HCT116 (cell line): ENCODE measurements at regions not wholly inside any gene's neighbourhood (a gene's known extent, or its start where the extent isn't known, plus 50 kb on each side); places are given as distances from the start of the nearest gene placed in this dataset.
A peak's percentile ranks its signal among the peaks of the same experiment; 100 is the strongest.

Experiments
- ATAC-seq: fragments of 200-7000 bp; cut with Tn5 transposase; 2 replicates; pipeline ENCODE4 v1.9.1; 2020; ENCODE audit warnings: mild to moderate bottlenecking, moderate library complexity
- BruUV-seq: library from RNA; stranded (reverse); fragments of 400-500 nt; replicated peaks from 2 replicates; lab custom pipeline; 2021; lab: Mats Ljungman, UMichigan
- CTCF ChIA-PET: fragments of 300-600 bp; sonication (Branson Sonifier 250); formaldehyde crosslinking; loops from one replicate; lab custom pipeline; 2021; ENCODE audit warnings: antibody characterized with exemption; lab: Charles Lee
- POLR2A ChIA-PET: fragments of 300-600, 350-600 bp; sonication (Branson Sonifier 250); formaldehyde crosslinking; loops from one replicate; lab custom pipeline; 2021; ENCODE audit warnings: antibody characterized with exemption; lab: Charles Lee
- RAD21 ChIA-PET, 2 experiments: fragments of 300-600 bp; sonication (Branson Sonifier 250); formaldehyde crosslinking; loops; one replicate each; lab custom pipeline; 2023; ENCODE audit warnings: low total read pairs in 2 of 2; ENCODE audit not compliant: uncharacterized antibody in 2 of 2, unreplicated experiment in 2 of 2, low non-redundant PET in 1 of 2; lab: Charles Lee
- DNase-seq: peaks from one replicate; pipeline ENCODE4 v3.0.0-alpha.2; 2010; ENCODE audit warnings: low read depth, low spot score
- H2AFZ ChIP-seq: fragments of 200-600 bp; shearing (Covaris generic), sonication (generic); 2 replicates; pipeline ENCODE4 v1.6.1; 2017; ENCODE audit warnings: low read depth, mixed run types, mixed read lengths, antibody characterized with exemption, low read length; ENCODE audit not compliant: poor library complexity, severe bottlenecking
- H3K27ac ChIP-seq: 2 replicates; pipeline ENCODE4 v1.5.1; 2012; ENCODE audit warnings: low read depth, low read length
- H3K27me3 ChIP-seq: fragments of 200-600 bp; sonication (generic); 2 replicates; pipeline ENCODE4 v1.6.1; 2016; ENCODE audit warnings: mixed run types, low read length, mixed read lengths; ENCODE audit not compliant: insufficient read depth
- H3K36me3 ChIP-seq, 2 experiments: fragments of 200-500 bp in 1 of 2; fragments of 200-600 bp in 1 of 2; sonication (Bioruptor generic) in 1 of 2; sonication (generic) in 1 of 2; 2 replicates each; pipeline versions ENCODE4 v1.5.1 to v1.6.1; 2014 to 2016; ENCODE audit warnings: low read length in 2 of 2, inconsistent platforms in 1 of 2, mixed read lengths in 1 of 2, mixed run types in 1 of 2; ENCODE audit not compliant: insufficient read depth in 2 of 2, control insufficient read depth in 1 of 2
- H3K4me1 ChIP-seq, 2 experiments: fragments of 200-600 bp in 1 of 2; sonication (generic) in 1 of 2; 2 replicates each; pipeline versions ENCODE4 v1.5.1 to v1.6.1; 2012 to 2017; ENCODE audit warnings: low read length in 2 of 2, inconsistent platforms in 1 of 2, mild to moderate bottlenecking in 1 of 2, mixed read lengths in 1 of 2, mixed run types in 1 of 2, moderate library complexity in 1 of 2; ENCODE audit not compliant: insufficient read depth in 2 of 2, control insufficient read depth in 1 of 2
- H3K4me2 ChIP-seq: fragments of 200-600 bp; sonication (generic); 2 replicates; pipeline ENCODE4 v1.6.1; 2017; ENCODE audit warnings: mixed run types, low read length, mixed read lengths
- H3K4me3 ChIP-seq, 2 experiments: fragments of 200-600 bp in 1 of 2; sonication (generic) in 1 of 2; replicated peaks in 1 of 2; 2 replicates each; pipeline ENCODE4 v1.5.1; 2011 to 2016; ENCODE audit warnings: low read length in 2 of 2, control low read depth in 1 of 2, low read depth in 1 of 2, mild to moderate bottlenecking in 1 of 2, mixed read lengths in 1 of 2, mixed run types in 1 of 2
- H3K79me2 ChIP-seq: fragments of 200-600 bp; sonication (generic); 2 replicates; pipeline ENCODE4 v1.6.1; 2017; ENCODE audit warnings: mild to moderate bottlenecking, mixed run types, low read length, moderate library complexity, mixed read lengths; ENCODE audit not compliant: insufficient read depth
- H3K9ac ChIP-seq: fragments of 200-600 bp; sonication (generic); 2 replicates; pipeline ENCODE4 v1.6.1; 2016; ENCODE audit warnings: low read length, mixed read lengths
- H3K9me2 ChIP-seq: fragments of 200-600 bp; sonication (generic), shearing (Covaris generic); 2 replicates; pipeline ENCODE4 v1.6.1; 2017; ENCODE audit warnings: mixed run types, mild to moderate bottlenecking, moderate library complexity; ENCODE audit not compliant: insufficient read depth
- H3K9me3 ChIP-seq, 2 experiments: fragments of 200-500 bp in 1 of 2; fragments of 200-600 bp in 1 of 2; sonication (Bioruptor generic) in 1 of 2; sonication (generic) in 1 of 2; 2 replicates each; pipeline ENCODE4 v1.6.1; 2014 to 2017; ENCODE audit warnings: low read length in 2 of 2, mixed read lengths in 2 of 2, inconsistent platforms in 1 of 2, low read depth in 1 of 2, mild to moderate bottlenecking in 1 of 2, mixed run types in 1 of 2, moderate library complexity in 1 of 2; ENCODE audit not compliant: control insufficient read depth in 1 of 2, insufficient read depth in 1 of 2
- H4K20me1 ChIP-seq: fragments of 200-600 bp; sonication (generic), shearing (Covaris generic); 2 replicates; pipeline ENCODE4 v1.6.1; 2017; ENCODE audit warnings: mixed run types, mild to moderate bottlenecking, moderate library complexity; ENCODE audit not compliant: insufficient read depth
- CBX3 ChIP-seq: IDR thresholded peaks from 2 replicates; pipeline ENCODE4 v1.6.1; 2012; ENCODE audit warnings: low read depth
- CEBPB ChIP-seq: IDR thresholded peaks from 2 replicates; pipeline ENCODE4 v1.6.1; 2012; ENCODE audit warnings: low read depth
- CTCF ChIP-seq, 3 experiments: fragments of 200-600 bp in 1 of 3; sonication (generic) in 1 of 3; IDR thresholded peaks in 2 of 3; conservative IDR thresholded peaks in 1 of 3; 2 replicates each; pipeline ENCODE4 v1.5.1; 2012 to 2017; ENCODE audit warnings: low read depth in 2 of 3, low read length in 2 of 3, antibody characterized with exemption in 1 of 3, borderline replicate concordance in 1 of 3, control low read depth in 1 of 3, mild to moderate bottlenecking in 1 of 3, mixed read lengths in 1 of 3, mixed run types in 1 of 3, moderate library complexity in 1 of 3; ENCODE audit not compliant: insufficient read depth in 1 of 3
- ELF1 ChIP-seq: IDR thresholded peaks from 2 replicates; pipeline ENCODE4 v1.6.1; 2012; ENCODE audit warnings: low read depth, borderline replicate concordance
- EZH2 ChIP-seq: fragments of 200-600 bp; sonication (generic); IDR thresholded peaks from 2 replicates; pipeline ENCODE4 v1.6.1; 2017; ENCODE audit warnings: antibody characterized with exemption, mixed run types
- EZH2phosphoT487 ChIP-seq: fragments of 200-600 bp; IDR thresholded peaks from 2 replicates; pipeline ENCODE4 v1.6.1; 2018; ENCODE audit warnings: antibody characterized with exemption, borderline replicate concordance
- FOSL1 ChIP-seq: IDR thresholded peaks from 2 replicates; pipeline ENCODE4 v1.6.1; 2012; ENCODE audit warnings: low read depth
- JUND ChIP-seq: IDR thresholded peaks from 2 replicates; pipeline ENCODE4 v1.6.1; 2012
- RAD21 ChIP-seq: IDR thresholded peaks from 2 replicates; pipeline ENCODE4 v1.6.1; 2012; ENCODE audit warnings: low read depth, mild to moderate bottlenecking
- SIN3A ChIP-seq: IDR thresholded peaks from 2 replicates; pipeline ENCODE4 v1.6.1; 2012; ENCODE audit warnings: low read depth
- SP1 ChIP-seq: IDR thresholded peaks from 2 replicates; pipeline ENCODE4 v1.6.1; 2012; ENCODE audit warnings: low read depth
- ZFX ChIP-seq: fragments of 450-650 bp; IDR thresholded peaks from 2 replicates; pipeline ENCODE4 v1.6.1; 2017
- intact Hi-C: fragments of 100-400 bp; cut with micrococcal nuclease; formaldehyde crosslinking; loops from 2 replicates; pipeline ENCODE4 v1.10.0; 2022

DNA sequence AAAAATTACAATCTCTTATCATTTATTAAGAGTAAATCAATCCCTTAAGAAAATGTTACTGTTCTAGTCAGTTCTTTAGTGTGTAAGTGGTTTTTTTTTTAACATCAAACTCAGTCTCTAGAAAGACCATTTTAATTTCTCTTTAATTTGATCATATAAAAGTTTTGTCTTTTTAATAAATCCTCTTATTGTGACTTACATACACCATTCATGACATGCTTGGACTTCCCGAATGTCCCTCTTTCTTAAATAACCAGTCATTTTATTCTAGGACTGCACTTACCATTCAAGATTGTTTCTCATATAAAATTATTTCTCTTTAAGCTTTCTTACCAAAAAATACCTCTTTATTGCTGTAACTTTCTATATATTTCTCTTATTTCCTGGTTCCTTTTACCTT is 60.8 kb upstream of the EVL start:
- Histone ChIP-seq H3K27ac (no peak overlapping the region), H3K36me3 (no peaks in the 10 kb centered on the region), H3K79me2 (no peaks in the 10 kb centered on the region), H3K27me3 (no peaks in the 10 kb centered on the region), H3K4me3 (no peak overlapping the region), H3K4me2 (no peak overlapping the region), H3K4me1 (no peaks in the 10 kb centered on the region), H3K9me3 (peaks cover 0 to 8% of the 10 kb centered on the region in 2 experiments; a peak in 2 of 4 replicates), H4K20me1 (no peaks in the 10 kb centered on the region), H3K9me2 (no peaks in the 10 kb centered on the region)
- DNase-seq (peak; percentile 26), ATAC-seq (no peak)
- CTCF ChIA-PET = no interaction called here
- no TSS peak for BruUV-seq
- POLR2A ChIA-PET = no interaction called here
- TF ChIP-seq SP1 (no peak), FOSL1 (no peak), CTCF (IDR thresholded peaks at IDR 0.05 in 2 of 3, conservative IDR thresholded peaks at IDR 0.05 in 1 of 3; ENCODE audit: borderline replicate concordance in 1 of 3, insufficient read depth in 1 of 3, low read depth in 2 of 3, low read length in 2 of 3) (no peak), EZH2phosphoT487 (no peak), SIN3A (no peak), JUND (no peak), CEBPB (no peak), EZH2 (no peak), RAD21 (no peak), ELF1 (no peak), CBX3 (no peak; the same call in 1 of the 2 replicates), ZFX (no peak)
- TF ChIP-seq, all 23 proteins: peak for 0
- no peak overlapping the region for H3K9ac ChIP-seq
- RAD21 ChIA-PET = no interaction called here
- intact Hi-C loops = no loop called here
- H2AFZ ChIP-seq = no peak overlapping the region
